SH-SY5Y (cell line): ENCODE measurements at regions not wholly inside any gene's neighbourhood (a gene's known extent, or its start where the extent isn't known, plus 50 kb on each side); places are given as distances from the start of the nearest gene placed in this dataset.

Source experiments
- GATA2 ChIP-seq: IDR thresholded peaks from 2 replicates; pipeline ENCODE4 v1.6.1; 2011; ENCODE audit warnings: mild to moderate bottlenecking, low read depth, low read length
- GATA3 ChIP-seq: IDR thresholded peaks from 2 replicates; pipeline ENCODE4 v1.6.1; 2011; ENCODE audit warnings: low read depth, mild to moderate bottlenecking, low read length, moderate library complexity

GRCh38 chr11:28702871-28703270 lies 594.7 kb downstream of the METTL15 start:
- TF ChIP-seq GATA2 (no peak), GATA3 (no peak)

GRCh38 chr11:28702450-28702790 lies 594.2 kb downstream of the METTL15 start:
- TF ChIP-seq GATA2 (no peak), GATA3 (no peak)

GRCh38 chr11:28701760-28702449 lies 593.7 kb downstream of the METTL15 start:
- TF ChIP-seq GATA2 (no peak), GATA3 (no peak)

- no peak for TF ChIP-seq GATA2
- TF ChIP-seq GATA3, result no peak
These were observed 591.5 kb downstream of the METTL15 start for GRCh38 chr11:28699701-28700100.

GRCh38 chr11:28697920-28698827 lies 590.0 kb downstream of the METTL15 start:
- TF ChIP-seq GATA3 (no peak), GATA2 (no peak)

- TF ChIP-seq GATA2 (no peak), GATA3 (no peak)
These were observed 588.4 kb downstream of the METTL15 start for GRCh38 chr11:28696591-28696990.

- TF ChIP-seq GATA2 (no peak), GATA3 (no peak)
These were observed 582.6 kb downstream of the METTL15 start for GRCh38 chr11:28690746-28691145.

- TF ChIP-seq GATA3, result no peak
- TF ChIP-seq GATA2, result no peak
These were observed 575.9 kb downstream of the METTL15 start for GRCh38 chr11:28684011-28684586.

- TF ChIP-seq GATA3, result no peak
- TF ChIP-seq GATA2, result no peak
These were observed 571.7 kb downstream of the METTL15 start for GRCh38 chr11:28679795-28680468.

- no peak for TF ChIP-seq GATA3
- TF ChIP-seq GATA2, result no peak
These were observed 569.5 kb downstream of the METTL15 start for GRCh38 chr11:28677721-28678120.

GRCh38 chr11:28675183-28675582 lies 567.0 kb downstream of the METTL15 start:
- TF ChIP-seq GATA2 (no peak), GATA3 (no peak)

GRCh38 chr11:28674433-28675103 lies 566.4 kb downstream of the METTL15 start:
- TF ChIP-seq GATA2 (no peak), GATA3 (no peak)

GRCh38 chr11:28673691-28674432 lies 565.7 kb downstream of the METTL15 start:
- TF ChIP-seq GATA3, result no peak

GRCh38 chr11:28671274-28671673 lies 563.1 kb downstream of the METTL15 start:
- TF ChIP-seq GATA3, result no peak
- no peak for TF ChIP-seq GATA2
